GM23338 (cell line): ENCODE measurements at regions not wholly inside any gene's neighbourhood (a gene's known extent, or its start where the extent isn't known, plus 50 kb on each side); places are given as distances from the start of the nearest gene placed in this dataset.

Source experiments
- ATAC-seq: fragments of 200-7000 bp; cut with Tn5 transposase; 3 replicates; pipeline ENCODE4 v1.9.1; 2020
- DNase-seq: peaks from one replicate; pipeline ENCODE4 v3.0.0-alpha.2; 2015; ENCODE audit warnings: low spot score
- H2AFZ ChIP-seq: fragments of 200-600 bp; sonication (generic); 2 replicates; pipeline ENCODE4 v1.8.0; 2016; ENCODE audit warnings: antibody characterized with exemption, mild to moderate bottlenecking, moderate library complexity
- H3F3A ChIP-seq: fragments of 200-600 bp; sonication (generic); replicated peaks from 2 replicates; pipeline ENCODE4 v1.8.0; 2017; ENCODE audit warnings: antibody characterized with exemption, mixed run types, low read depth
- H3K27ac ChIP-seq: fragments of 200-600 bp; sonication (generic); 2 replicates; pipeline ENCODE4 v1.6.1; 2016; ENCODE audit warnings: low read depth
- H3K27me3 ChIP-seq: fragments of 200-600 bp; sonication (generic); 2 replicates; pipeline ENCODE4 v1.8.0; 2016; ENCODE audit warnings: mild to moderate bottlenecking, mixed run types, moderate library complexity; ENCODE audit not compliant: insufficient read depth
- H3K36me3 ChIP-seq: fragments of 200-600 bp; sonication (generic); 2 replicates; pipeline ENCODE4 v1.8.0; 2016; ENCODE audit warnings: mild to moderate bottlenecking; ENCODE audit not compliant: insufficient read depth
- H3K4me1 ChIP-seq: fragments of 200-600 bp; sonication (generic); 2 replicates; pipeline ENCODE4 v1.8.0; 2016; ENCODE audit warnings: mild to moderate bottlenecking, moderate library complexity; ENCODE audit not compliant: insufficient read depth
- H3K4me2 ChIP-seq: fragments of 200-600 bp; sonication (generic); 2 replicates; pipeline ENCODE4 v1.7.1; 2017; ENCODE audit warnings: mixed run types
- H3K4me3 ChIP-seq: fragments of 200-600 bp; sonication (generic); 2 replicates; pipeline ENCODE4 v1.6.1; 2016; ENCODE audit warnings: mixed run types
- H3K79me2 ChIP-seq: fragments of 200-600 bp; sonication (generic); replicated peaks from 2 replicates; pipeline ENCODE4 v1.8.0; 2017; ENCODE audit warnings: mild to moderate bottlenecking; ENCODE audit not compliant: insufficient read depth
- H3K9me2 ChIP-seq: fragments of 200-600 bp; sonication (generic); 2 replicates; pipeline ENCODE4 v1.8.0; 2017; ENCODE audit not compliant: insufficient read depth
- H4K20me1 ChIP-seq: fragments of 200-600 bp; sonication (generic); replicated peaks from 2 replicates; pipeline ENCODE4 v1.8.0; 2017; ENCODE audit warnings: mild to moderate bottlenecking; ENCODE audit not compliant: insufficient read depth
- H3K27ac Mint-ChIP-seq: 2 replicates; pipeline ENCODE4 v1.8.0; 2020; ENCODE audit warnings: inconsistent platforms, mild to moderate bottlenecking, moderate library complexity, mixed read lengths
- H3K27me3 Mint-ChIP-seq: 3 replicates; pipeline ENCODE4 v1.8.0; 2022; ENCODE audit warnings: low read depth, mild to moderate bottlenecking, moderate library complexity, mixed read lengths, inconsistent platforms; ENCODE audit not compliant: insufficient read depth, poor library complexity
- H3K36me3 Mint-ChIP-seq: 3 replicates; pipeline ENCODE4 v1.8.0; 2021; ENCODE audit warnings: low read depth, mild to moderate bottlenecking, inconsistent platforms, moderate library complexity, mixed read lengths
- H3K4me1 Mint-ChIP-seq: 3 replicates; pipeline ENCODE4 v1.8.0; 2020; ENCODE audit warnings: mild to moderate bottlenecking, inconsistent platforms, mixed read lengths
- H3K4me3 Mint-ChIP-seq: 3 replicates; pipeline ENCODE4 v1.8.0; 2021; ENCODE audit warnings: moderate library complexity, mild to moderate bottlenecking, inconsistent platforms, mixed read lengths
- H3K9me3 Mint-ChIP-seq: 3 replicates; pipeline ENCODE4 v1.8.0; 2020; ENCODE audit warnings: moderate library complexity, mild to moderate bottlenecking, inconsistent platforms, mixed read lengths
- CREB1 ChIP-seq: fragments of 250-450 bp; sonication (Bioruptor Pico); IDR thresholded peaks from 2 replicates; pipeline ENCODE4 v1.5.0; 2020; ENCODE audit warnings: low read depth, mild to moderate bottlenecking, moderate library complexity
- ETS1 ChIP-seq: IDR thresholded peaks from 2 replicates; pipeline ENCODE4 v1.6.1; 2016; ENCODE audit warnings: antibody characterized with exemption
- EZH2 ChIP-seq: fragments of 200-600 bp; sonication (generic); IDR thresholded peaks from one replicate; pipeline ENCODE4 v1.8.0; 2017; ENCODE audit warnings: antibody characterized with exemption, mild to moderate bottlenecking, low read depth; ENCODE audit not compliant: unreplicated experiment
- EZH2phosphoT487 ChIP-seq: fragments of 200-600 bp; sonication (generic); IDR thresholded peaks from one replicate; pipeline ENCODE4 v1.8.1; 2018; ENCODE audit warnings: antibody characterized with exemption; ENCODE audit not compliant: unreplicated experiment
- JUNB ChIP-seq: IDR thresholded peaks from one replicate; pipeline ENCODE4 v1.6.1; 2016; ENCODE audit warnings: antibody characterized with exemption; ENCODE audit not compliant: unreplicated experiment
- NANOG ChIP-seq: IDR thresholded peaks from 2 replicates; pipeline ENCODE4 v1.6.1; 2016; ENCODE audit warnings: antibody characterized with exemption, borderline replicate concordance
- POLR2AphosphoS5 ChIP-seq: IDR thresholded peaks from 2 replicates; pipeline ENCODE4 v1.6.1; 2016; ENCODE audit warnings: antibody characterized with exemption, low read depth
- STAT1 ChIP-seq: IDR thresholded peaks from one replicate; pipeline ENCODE4 v1.6.1; 2016; ENCODE audit warnings: antibody characterized with exemption; ENCODE audit not compliant: unreplicated experiment
- ZNF114 ChIP-seq: fragments of 250-450 bp; sonication (Bioruptor Pico); IDR thresholded peaks from 2 replicates; pipeline ENCODE4 v1.5.0; 2020; ENCODE audit warnings: mild to moderate bottlenecking, moderate library complexity
- ZNF331 ChIP-seq: fragments of 250-450 bp; sonication (Bioruptor Pico); IDR thresholded peaks from 2 replicates; pipeline ENCODE4 v1.5.0; 2020; ENCODE audit warnings: low read depth, mild to moderate bottlenecking, moderate library complexity
- TF ChIP-seq, protein P1 (sequence below): fragments of 250-450 bp; sonication (Bioruptor Pico); IDR thresholded peaks from 2 replicates; pipeline ENCODE4 v1.5.0; 2020; ENCODE audit warnings: mild to moderate bottlenecking, moderate library complexity
- TF ChIP-seq, protein P2 (sequence below): IDR thresholded peaks from one replicate; pipeline ENCODE4 v1.6.1; 2018; ENCODE audit warnings: antibody characterized with exemption; ENCODE audit not compliant: unreplicated experiment
- TF ChIP-seq, protein P3 (sequence below), 2 experiments: fragments of 200-600 bp in 1 of 2; sonication (generic) in 1 of 2; conservative IDR thresholded peaks; 2 replicates each; pipeline versions ENCODE4 v1.5.1 to v1.6.1; 2016 to 2017; ENCODE audit warnings: antibody characterized with exemption in 2 of 2, low read depth in 2 of 2, mild to moderate bottlenecking in 2 of 2, moderate library complexity in 1 of 2

DNA sequence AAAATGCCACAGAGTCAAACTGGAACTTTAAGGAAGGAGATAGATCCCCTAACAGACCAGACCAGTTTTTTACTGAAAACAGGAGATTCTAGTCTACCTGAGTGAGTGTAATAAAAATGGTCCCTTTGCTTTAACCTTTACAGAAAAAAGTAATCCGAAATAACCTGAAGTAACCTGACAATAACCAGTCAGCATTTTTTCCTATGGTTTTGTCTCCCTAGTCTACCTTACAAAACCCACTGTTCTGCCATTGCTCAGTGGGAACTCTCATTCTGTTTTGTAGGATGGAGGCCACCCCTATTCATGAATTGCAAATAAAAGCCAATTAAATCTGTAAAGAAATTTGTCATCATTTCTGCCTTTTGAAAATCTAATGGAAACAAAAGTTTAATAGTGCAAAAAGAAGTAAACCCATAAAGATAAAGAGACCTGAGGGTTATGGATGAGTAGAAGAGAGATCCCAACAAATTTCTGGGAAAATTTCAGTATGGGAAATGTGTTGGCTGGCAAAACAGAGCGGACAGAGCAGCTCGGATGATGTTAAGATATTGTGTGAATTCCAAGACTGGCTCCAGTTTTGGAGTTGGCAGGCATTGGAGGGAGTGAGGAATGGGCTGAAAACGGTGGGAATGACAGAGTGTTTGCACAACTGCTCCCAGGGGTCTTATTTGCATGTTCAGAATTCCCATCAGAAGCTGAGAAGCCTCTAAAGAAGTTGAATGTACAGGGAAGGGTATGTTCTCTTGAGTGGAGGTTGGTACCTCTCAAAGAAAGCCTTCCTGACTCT lies 104.7 kb upstream of the RALGAPA2 start:
- peak overlapping the region; percentile 40; the same call in 1 of the 2 replicates for H3K4me2 ChIP-seq
- H3K79me2 ChIP-seq: no peaks in the 10 kb centered on the region
- H3K9me2 ChIP-seq: peaks cover 8% of the 10 kb centered on the region; the same call in 1 of the 2 replicates
- Mint-ChIP-seq H3K4me1 (peaks cover 56% of the 10 kb centered on the region), H3K27me3 (peaks cover 7% of the 10 kb centered on the region), H3K4me3 (no peak overlapping the region), H3K27ac (no peak overlapping the region), H3K36me3 (no peaks in the 10 kb centered on the region), H3K9me3 (no peaks in the 10 kb centered on the region; the same call in 1 of the 3 replicates)
- TF ChIP-seq ZNF331 (CRISPR knock-in tag) (no peak), EZH2phosphoT487 (no peak), NANOG (no peak), JUNB (no peak), CREB1 (CRISPR knock-in tag) (no peak), STAT1 (no peak), ZNF114 (CRISPR knock-in tag) (no peak), EZH2 (no peak), ETS1 (no peak), POLR2AphosphoS5 (no peak)
- TF ChIP-seq, protein P1, sequence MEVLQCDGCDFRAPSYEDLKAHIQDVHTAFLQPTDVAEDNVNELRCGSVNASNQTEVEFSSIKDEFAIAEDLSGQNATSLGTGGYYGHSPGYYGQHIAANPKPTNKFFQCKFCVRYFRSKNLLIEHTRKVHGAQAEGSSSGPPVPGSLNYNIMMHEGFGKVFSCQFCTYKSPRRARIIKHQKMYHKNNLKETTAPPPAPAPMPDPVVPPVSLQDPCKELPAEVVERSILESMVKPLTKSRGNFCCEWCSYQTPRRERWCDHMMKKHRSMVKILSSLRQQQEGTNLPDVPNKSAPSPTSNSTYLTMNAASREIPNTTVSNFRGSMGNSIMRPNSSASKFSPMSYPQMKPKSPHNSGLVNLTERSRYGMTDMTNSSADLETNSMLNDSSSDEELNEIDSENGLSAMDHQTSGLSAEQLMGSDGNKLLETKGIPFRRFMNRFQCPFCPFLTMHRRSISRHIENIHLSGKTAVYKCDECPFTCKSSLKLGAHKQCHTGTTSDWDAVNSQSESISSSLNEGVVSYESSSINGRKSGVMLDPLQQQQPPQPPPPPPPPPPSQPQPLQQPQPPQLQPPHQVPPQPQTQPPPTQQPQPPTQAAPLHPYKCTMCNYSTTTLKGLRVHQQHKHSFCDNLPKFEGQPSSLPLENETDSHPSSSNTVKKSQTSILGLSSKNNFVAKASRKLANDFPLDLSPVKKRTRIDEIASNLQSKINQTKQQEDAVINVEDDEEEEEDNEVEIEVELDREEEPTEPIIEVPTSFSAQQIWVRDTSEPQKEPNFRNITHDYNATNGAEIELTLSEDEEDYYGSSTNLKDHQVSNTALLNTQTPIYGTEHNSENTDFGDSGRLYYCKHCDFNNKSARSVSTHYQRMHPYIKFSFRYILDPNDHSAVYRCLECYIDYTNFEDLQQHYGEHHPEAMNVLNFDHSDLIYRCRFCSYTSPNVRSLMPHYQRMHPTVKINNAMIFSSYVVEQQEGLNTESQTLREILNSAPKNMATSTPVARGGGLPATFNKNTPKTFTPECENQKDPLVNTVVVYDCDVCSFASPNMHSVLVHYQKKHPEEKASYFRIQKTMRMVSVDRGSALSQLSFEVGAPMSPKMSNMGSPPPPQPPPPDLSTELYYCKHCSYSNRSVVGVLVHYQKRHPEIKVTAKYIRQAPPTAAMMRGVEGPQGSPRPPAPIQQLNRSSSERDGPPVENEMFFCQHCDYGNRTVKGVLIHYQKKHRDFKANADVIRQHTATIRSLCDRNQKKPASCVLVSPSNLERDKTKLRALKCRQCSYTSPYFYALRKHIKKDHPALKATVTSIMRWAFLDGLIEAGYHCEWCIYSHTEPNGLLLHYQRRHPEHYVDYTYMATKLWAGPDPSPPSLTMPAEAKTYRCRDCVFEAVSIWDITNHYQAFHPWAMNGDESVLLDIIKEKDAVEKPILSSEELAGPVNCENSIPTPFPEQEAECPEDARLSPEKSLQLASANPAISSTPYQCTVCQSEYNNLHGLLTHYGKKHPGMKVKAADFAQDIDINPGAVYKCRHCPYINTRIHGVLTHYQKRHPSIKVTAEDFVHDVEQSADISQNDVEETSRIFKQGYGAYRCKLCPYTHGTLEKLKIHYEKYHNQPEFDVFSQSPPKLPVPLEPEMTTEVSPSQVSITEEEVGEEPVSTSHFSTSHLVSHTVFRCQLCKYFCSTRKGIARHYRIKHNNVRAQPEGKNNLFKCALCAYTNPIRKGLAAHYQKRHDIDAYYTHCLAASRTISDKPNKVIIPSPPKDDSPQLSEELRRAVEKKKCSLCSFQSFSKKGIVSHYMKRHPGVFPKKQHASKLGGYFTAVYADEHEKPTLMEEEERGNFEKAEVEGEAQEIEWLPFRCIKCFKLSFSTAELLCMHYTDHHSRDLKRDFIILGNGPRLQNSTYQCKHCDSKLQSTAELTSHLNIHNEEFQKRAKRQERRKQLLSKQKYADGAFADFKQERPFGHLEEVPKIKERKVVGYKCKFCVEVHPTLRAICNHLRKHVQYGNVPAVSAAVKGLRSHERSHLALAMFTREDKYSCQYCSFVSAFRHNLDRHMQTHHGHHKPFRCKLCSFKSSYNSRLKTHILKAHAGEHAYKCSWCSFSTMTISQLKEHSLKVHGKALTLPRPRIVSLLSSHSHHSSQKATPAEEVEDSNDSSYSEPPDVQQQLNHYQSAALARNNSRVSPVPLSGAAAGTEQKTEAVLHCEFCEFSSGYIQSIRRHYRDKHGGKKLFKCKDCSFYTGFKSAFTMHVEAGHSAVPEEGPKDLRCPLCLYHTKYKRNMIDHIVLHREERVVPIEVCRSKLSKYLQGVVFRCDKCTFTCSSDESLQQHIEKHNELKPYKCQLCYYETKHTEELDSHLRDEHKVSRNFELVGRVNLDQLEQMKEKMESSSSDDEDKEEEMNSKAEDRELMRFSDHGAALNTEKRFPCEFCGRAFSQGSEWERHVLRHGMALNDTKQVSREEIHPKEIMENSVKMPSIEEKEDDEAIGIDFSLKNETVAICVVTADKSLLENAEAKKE: no peak
- TF ChIP-seq, protein P2, sequence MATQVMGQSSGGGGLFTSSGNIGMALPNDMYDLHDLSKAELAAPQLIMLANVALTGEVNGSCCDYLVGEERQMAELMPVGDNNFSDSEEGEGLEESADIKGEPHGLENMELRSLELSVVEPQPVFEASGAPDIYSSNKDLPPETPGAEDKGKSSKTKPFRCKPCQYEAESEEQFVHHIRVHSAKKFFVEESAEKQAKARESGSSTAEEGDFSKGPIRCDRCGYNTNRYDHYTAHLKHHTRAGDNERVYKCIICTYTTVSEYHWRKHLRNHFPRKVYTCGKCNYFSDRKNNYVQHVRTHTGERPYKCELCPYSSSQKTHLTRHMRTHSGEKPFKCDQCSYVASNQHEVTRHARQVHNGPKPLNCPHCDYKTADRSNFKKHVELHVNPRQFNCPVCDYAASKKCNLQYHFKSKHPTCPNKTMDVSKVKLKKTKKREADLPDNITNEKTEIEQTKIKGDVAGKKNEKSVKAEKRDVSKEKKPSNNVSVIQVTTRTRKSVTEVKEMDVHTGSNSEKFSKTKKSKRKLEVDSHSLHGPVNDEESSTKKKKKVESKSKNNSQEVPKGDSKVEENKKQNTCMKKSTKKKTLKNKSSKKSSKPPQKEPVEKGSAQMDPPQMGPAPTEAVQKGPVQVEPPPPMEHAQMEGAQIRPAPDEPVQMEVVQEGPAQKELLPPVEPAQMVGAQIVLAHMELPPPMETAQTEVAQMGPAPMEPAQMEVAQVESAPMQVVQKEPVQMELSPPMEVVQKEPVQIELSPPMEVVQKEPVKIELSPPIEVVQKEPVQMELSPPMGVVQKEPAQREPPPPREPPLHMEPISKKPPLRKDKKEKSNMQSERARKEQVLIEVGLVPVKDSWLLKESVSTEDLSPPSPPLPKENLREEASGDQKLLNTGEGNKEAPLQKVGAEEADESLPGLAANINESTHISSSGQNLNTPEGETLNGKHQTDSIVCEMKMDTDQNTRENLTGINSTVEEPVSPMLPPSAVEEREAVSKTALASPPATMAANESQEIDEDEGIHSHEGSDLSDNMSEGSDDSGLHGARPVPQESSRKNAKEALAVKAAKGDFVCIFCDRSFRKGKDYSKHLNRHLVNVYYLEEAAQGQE: no peak
- TF ChIP-seq, protein P3, sequence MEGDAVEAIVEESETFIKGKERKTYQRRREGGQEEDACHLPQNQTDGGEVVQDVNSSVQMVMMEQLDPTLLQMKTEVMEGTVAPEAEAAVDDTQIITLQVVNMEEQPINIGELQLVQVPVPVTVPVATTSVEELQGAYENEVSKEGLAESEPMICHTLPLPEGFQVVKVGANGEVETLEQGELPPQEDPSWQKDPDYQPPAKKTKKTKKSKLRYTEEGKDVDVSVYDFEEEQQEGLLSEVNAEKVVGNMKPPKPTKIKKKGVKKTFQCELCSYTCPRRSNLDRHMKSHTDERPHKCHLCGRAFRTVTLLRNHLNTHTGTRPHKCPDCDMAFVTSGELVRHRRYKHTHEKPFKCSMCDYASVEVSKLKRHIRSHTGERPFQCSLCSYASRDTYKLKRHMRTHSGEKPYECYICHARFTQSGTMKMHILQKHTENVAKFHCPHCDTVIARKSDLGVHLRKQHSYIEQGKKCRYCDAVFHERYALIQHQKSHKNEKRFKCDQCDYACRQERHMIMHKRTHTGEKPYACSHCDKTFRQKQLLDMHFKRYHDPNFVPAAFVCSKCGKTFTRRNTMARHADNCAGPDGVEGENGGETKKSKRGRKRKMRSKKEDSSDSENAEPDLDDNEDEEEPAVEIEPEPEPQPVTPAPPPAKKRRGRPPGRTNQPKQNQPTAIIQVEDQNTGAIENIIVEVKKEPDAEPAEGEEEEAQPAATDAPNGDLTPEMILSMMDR (conservative IDR thresholded peaks at IDR 0.05; ENCODE audit: low read depth in 2 of 2): no peak
- no peak overlapping the region; the same call in 1 of the 2 replicates for H3K27ac ChIP-seq
- ATAC-seq: no peak
- H3K36me3 ChIP-seq: no peaks in the 10 kb centered on the region
- H2AFZ ChIP-seq: no peak overlapping the region; the same call in 1 of the 2 replicates
- no peaks in the 10 kb centered on the region for H3F3A ChIP-seq
- no peak overlapping the region for H3K4me3 ChIP-seq
- no peak for DNase-seq
- H4K20me1 ChIP-seq: no peaks in the 10 kb centered on the region
- no peaks in the 10 kb centered on the region for H3K27me3 ChIP-seq
- H3K4me1 ChIP-seq: peaks cover 44% of the 10 kb centered on the region
